HG02943 (cell line): ENCODE measurements at regions not wholly inside any gene's neighbourhood (a gene's known extent, or its start where the extent isn't known, plus 50 kb on each side); places are given as distances from the start of the nearest gene placed in this dataset.

ENCODE experiments used
- ATAC-seq: cut with Tn5 transposase; IDR thresholded peaks from one replicate; pipeline ENCODE4 v1.9.1; 2021; ENCODE audit warnings: mild to moderate bottlenecking, low read depth, moderate library complexity; ENCODE audit not compliant: unreplicated experiment

DNA sequence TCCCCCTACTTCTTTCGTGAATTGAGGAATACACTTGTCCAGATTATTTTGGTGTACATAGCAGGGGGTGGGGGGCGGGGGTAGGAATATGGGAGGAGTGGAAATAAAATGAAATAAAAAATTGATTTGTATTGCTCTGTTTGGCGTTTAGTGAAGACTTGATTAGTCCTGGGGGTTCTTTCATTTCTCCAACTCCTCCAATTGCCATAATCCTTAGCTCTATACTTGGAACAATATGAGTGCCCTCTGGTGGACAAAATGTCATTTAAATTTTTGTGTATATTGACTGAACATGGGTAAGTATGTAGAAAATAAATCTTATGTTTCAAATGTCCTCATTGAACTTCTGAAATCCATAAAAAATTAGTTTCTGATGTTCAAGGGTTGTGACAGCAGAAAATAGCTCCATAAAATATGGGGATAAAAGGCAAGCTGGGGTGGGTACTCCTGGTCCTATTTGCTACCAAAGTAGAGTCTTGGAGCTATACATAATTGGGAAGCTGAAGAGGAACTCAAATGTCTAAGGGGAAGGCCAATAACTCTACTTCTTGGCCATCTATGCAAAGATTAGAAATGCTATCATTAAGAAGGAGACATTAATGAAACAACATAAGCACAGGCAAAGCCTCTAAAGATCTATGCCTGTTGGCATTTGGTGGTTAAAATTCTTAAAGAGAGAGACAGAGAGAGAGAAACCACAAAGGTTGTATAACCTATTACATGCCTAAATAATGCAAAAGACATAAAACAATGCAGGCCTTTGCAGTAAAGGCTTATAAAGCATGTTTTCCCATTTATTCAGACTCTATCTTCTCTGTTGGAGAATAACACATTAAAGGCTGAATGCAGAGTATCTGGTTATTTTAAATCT is 421.6 kb downstream of the METTL15 start:
- ATAC-seq, result no peak

DNA sequence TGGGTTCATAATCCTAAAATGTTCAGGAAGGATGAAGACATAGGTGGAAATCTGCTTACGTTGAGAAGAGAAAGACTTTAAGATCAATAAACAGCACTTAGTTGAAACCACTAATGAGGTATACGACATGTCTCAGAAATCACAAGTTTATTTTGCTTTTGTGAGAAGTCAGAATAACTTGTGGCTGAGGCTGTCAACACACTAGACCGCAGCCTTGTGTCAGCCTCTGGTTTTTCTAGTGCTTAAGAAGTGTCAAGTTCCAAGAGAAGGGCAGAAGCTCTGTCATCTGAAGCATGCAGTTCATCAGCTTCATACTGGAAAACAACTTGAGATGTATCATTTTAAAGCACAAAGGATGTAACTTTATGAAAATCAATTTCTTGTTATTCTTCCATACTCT is 420.9 kb downstream of the METTL15 start:
- ATAC-seq, result no peak

DNA sequence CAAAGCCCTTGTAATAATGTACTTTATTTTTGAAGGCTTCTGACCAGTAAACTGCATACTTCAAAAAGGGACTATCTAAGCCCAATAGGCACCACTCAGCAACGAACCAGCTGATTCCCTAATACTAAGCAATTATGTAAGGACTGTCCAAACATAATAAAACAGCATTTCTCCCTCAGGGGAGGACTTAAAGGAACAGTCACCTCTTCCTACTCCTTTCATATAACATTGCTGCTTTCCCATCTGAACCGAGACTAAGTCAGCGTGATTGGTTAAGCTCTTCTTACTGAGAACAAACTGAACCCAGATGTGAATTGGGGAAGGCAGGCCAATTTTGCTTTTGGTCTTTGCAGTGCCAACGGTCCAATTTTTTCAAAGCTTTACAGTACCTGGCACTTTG is 420.0 kb downstream of the METTL15 start:
- no peak for ATAC-seq

DNA sequence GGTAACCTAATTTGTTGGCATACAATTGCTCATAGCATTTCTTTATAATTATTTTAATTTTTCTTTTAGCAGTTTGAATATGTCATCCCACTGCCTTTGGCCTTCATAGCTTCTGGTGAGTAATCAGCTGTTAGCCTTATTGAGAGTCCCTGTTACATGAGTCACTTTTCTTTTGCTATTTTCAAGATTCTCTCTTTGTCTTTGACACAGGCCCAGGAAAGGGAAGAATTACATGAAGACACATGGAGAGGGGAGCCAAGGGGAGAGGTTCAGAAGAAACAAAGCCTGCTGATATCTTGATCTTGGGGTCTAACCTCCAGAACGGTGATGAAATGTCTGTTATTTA is 418.2 kb downstream of the METTL15 start:
- no peak for ATAC-seq

DNA sequence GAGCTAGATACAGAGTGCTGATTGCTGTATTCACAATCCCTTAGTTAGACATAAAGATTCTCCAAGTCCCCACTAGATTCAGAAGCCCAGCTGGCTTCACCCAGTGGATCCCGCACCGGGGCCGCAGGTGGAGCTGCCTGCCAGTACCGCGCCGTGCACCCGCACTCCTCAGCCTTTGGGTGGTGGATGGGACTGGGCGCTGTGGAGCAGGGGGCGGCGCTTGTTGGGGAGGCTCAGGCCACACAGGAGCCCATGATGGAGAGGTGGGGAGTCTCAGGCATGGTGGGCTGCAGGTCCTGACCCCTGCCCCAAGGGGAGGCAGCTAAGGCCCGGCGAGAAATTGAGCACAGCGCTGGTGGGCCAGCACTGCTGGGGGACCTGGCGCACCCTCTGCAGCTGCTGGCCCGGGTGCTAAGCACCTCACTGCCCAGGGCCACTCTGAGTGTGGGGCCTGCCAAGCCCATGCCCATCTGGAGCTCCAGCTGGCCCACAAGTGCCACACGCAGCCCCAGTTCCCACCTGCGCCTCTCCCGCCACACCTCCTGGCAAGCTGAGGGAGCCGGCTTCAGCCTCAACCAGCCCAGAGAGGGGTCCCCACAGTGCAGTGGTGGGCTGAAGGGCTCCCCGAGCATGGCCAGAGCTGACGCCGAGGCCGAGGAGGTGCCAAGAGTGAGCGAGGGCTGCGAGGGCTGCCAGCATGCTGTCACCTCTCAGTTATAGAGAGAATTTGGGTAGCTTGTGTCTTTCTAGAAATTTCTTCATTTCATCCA is 417.6 kb downstream of the METTL15 start:
- no peak for ATAC-seq

DNA sequence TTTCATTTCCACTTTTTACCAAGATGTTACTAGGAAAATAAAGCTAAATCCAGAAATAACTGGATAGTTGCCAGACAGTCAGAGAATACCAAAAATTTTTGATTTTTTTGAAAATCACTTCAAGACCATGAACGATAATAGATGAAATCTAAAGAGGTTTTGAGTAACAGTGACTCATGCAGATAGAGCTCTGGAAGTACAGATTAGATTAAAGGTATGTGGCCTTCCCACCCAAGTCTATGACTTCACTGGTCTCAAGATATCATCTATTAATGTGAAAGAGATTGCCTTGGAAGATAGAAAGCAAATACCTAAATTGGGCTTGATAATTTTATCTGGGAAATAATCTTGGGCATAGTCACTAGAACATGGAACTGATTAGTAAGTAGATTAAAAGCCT is 415.9 kb downstream of the METTL15 start:
- ATAC-seq, result no peak

DNA sequence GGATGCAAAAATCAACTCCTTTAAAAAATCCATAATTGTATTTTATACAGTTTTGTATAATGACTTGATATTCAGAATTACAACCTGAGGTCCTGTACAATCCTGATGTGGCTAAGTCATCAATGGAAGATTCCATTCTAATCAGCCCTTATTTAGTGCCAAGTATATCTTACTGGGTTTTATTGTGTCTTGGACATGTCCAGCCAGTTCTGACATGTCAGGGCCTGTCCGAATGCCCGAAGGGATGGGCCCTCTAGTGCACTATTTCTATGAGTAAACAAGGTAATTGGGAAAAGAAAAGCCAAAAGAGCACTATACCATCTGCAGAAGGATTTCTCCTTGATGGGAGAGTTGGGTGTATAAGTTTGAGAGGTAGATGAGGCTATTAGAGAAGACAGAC is 412.9 kb downstream of the METTL15 start:
- no peak for ATAC-seq

DNA sequence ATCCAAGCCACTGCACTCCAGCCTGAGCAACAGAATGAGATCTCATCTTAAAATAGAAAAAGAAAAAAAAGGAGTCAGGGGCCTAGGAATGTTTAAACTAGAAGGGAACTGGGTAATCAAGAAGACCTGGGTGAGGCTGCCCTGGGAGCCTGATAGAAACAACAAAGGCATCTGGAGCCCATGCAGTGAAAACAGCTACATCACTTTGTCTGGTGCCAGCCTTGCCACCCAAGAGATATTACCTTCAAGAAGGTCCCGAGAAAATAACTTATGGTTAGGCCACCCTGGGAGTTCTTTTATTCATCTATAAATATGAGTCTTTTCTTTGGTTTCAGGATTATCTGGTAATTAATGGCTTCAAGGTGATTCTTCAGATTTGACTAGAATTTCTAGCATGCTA is 412.1 kb downstream of the METTL15 start:
- no peak for ATAC-seq

DNA sequence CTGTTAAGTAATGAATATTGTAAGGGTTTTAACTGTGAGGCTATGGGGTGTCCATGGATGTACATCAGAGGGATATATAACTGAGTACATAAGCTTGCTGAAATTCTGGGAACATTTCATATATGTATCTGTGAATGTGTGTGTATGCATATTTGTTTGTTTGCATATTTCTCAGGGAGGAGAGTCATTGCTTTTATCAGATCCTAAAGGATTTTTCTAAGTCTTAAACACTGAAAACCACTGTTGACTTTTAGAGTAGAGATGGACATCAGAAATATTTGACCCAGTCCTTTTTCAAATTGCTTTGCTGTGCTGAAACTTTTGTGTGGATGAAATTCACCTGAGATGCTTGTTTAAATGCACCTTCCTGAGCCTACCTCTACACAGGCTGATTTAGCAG is 410.6 kb downstream of the METTL15 start:
- ATAC-seq, result no peak

DNA sequence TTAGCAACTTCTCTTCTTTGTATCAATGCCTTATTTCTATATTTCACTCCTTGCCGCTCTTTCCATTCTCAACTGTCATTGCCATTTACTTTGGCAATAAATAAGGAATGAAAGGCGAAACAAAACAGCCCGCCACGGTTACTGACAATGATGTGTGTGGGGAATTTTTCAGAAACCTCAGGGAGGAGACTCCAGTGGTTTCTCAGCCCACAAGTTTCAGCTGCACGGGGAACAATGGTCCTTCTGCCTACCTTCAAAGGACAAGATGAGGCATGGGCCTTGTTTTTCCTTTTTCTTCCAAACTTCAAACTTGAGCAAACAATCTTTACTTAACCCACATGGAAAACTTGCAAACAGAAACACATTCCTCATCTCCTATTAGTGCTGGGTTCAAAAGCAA is 409.4 kb downstream of the METTL15 start:
- no peak for ATAC-seq

DNA sequence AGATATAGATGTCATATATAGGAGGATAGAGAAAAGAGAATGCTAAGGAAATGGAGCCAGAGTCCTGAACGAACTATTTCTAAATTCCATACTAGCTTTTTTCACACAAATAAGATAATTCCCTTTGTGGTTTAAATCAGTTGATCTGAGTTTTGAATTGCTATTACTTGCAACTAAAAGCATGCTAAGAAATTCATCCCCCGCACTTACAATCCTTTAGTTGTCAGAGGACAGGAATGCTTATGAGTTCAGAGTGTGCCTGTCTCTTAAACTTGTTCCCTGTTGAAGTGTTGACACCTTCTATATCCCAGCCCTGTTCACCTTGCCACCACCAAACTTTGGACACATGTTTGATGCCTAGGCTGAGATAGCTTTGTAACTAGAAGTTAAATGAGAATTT is 406.2 kb downstream of the METTL15 start:
- no peak for ATAC-seq

DNA sequence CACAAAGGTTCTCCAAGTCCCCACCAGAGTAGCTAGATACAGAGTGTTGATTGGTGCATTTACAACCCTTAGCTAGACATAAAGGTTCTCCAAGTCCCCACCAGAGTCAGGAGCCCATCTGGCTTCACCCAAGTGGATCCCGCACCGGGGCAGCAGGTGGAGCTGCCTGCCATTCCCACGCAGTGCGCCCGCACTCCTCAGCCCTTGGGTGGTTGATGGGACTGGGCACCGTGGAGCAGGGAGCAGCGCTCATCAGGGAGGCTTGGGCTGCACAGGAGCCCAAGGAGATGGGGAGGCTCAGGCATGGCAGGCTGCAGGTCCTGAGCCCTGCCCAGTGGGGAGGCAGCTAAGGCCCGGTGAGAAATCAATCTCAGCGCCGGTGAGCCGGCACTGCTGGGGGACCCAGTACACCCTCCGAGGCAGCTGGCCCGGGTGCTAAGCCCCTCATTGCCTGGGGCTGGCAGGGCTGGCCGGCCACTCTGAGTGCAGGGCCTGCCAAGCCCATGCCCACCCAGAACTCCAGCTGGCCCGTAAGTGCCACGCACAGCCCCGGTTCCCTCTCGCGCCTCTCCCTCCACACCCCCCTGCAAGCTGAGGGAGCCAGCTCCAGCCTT is 404.1 kb downstream of the METTL15 start:
- no peak for ATAC-seq

DNA sequence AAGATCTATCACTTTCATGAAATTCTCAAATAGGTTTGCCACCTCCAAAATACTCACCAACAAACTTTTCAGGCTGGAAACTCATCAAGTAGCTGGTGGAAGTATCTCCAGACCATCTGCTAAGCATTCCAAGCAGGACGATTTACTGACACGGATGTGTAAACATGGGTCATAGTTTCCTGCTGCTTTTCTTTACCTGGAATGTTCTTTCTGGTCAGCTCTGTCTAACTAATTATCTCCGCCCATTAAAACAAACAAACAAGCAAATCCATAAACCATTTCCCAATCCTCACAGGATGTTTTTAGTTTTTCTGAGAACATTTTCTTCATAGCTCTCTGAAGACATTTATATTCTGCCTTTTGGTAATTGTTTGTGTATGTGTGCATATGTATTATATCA is 397.0 kb downstream of the METTL15 start:
- ATAC-seq, result no peak

DNA sequence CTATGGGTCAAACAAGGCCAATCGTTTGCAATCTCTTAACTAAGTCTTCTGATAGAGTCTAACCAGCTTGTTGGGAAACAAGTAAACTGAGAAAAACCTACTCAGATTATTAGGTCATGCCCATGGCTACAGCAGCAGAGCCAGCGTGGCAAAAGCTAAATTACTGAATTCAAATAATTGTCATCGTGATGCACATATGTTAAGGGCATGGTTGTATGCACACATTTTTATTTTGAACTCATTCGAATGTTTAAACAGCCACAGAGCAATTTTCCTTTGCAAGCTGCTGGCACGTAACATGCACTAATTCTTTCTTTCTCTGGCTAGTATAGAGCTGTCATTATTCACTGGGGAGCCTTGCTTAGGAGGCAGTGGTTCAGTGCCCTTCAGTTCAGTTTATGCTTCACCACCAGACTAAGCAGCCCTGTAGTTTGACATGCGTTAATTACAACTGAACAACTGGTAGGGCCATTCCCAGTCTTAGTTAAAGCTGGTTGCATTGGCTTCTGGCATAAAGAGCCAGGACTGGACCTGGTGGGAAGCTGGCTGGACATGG is 396.4 kb downstream of the METTL15 start:
- no peak for ATAC-seq

DNA sequence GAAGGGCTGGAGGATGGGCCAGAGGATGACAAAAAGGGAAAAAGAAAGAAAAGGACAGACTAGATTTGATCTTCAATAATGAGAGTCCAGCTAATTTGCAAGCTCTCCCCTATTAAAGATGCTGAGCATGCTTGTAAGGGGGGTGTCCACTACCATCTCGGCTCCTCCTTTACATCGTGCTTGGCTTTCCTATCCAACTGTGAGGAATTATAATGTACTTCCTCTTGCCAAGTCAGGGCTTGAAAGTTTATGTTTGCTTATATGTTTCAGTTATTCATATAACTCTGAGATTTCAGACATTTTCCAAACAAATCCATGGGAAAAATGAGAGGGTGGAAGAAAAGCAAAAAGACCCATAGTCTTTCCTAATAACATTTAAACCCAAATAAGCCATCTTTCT is 387.1 kb downstream of the METTL15 start:
- ATAC-seq, result no peak

DNA sequence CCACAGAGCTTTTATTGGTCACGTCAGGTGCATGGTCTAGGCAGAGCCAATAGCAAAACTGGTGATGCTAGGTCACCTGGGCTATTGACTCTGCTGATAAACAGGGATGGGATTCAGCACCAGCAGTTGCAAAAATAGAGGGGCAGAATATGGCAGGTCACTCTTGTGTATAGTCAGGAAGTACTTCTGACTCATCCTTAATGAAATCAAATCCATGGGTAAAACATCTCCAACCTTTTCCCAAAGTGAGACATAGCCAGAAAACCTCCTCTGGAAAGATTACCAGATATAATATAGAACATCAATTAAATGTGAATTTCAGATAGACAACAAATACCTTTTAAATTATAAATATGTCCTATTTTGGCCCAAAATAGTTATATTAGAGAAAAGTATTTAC is 383.2 kb downstream of the METTL15 start:
- ATAC-seq, result no peak

DNA sequence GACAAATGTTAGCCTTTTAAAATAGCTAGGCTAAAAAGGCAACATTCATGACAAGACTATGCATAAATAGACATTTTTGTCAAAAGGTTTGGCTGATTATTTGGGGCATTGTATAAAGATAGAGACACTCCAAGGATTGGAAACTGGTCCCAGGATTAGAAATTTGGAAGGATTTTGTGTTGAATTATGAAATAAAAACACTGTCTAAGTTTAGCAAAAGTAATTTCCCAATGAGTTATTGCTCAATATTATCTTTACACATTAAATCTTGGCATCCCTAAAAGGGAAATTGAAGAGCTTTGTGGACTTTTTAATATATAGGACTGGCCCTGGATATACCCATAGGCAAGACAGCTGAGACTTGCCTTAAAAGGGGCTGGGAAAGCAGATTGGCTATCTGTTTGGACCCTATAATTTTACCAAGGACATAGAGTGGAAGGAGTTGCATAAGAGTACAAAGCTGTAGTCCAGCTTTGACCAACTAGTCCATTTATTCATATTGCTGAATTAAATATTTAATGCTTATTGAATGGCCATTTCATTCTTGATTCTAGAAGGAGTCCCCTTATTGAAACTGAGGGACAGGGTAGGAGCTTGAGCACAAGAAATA is 382.7 kb downstream of the METTL15 start:
- no peak for ATAC-seq

DNA sequence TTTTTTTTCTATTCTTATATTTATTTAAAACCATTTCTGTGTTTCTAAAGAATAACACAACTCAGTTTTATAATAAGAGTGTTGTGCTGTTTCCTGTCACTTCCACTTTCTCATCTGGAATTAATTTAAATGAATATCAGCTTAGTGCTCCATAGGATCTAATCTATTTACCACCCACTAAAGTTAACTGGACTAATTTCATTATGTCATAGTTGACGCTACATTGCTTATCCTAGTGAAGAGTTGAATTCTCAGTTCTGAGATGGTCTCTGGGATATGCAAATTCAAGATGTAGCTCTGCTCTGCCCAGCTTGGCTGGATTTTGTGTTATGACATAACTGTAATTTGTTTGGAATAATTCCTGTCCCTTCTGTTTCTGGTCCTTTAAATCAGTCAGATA is 380.1 kb downstream of the METTL15 start:
- no peak for ATAC-seq

DNA sequence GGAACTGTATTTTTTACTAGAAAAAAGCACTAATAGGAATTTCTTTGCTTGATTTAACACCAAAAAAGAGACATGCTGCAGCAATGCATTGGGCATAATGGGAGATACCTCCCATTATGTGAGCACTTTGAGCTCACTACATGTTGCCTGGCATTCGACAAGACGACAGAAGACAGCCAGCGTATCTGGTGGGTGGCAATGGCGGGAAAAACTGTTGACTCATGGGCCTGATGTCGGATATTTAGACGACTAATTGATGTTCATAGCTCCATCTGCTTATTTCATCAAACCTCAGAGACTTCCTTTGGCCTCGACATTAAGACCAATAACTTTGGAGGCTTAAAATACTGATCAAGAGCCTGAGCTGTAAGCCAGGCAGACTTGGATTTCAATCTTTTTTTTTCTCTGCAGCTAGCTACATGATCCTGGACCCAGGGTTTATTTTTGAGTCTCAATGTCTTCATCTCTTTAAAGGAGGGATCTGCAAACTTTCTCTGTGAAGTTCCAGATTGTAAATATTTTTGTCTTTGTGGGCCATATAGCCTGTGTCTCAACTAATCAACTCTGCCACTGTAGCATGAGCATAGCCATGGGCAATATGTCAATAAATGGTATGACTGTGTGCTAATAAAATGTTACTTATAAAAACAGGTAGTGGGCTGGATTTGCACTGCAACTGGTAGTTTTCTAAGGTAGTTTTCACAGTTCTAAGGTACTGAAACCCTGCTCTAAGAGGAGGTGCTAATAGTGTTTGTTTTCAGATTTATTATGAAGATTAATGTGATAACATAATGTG is 375.1 kb downstream of the METTL15 start:
- ATAC-seq, result no peak

DNA sequence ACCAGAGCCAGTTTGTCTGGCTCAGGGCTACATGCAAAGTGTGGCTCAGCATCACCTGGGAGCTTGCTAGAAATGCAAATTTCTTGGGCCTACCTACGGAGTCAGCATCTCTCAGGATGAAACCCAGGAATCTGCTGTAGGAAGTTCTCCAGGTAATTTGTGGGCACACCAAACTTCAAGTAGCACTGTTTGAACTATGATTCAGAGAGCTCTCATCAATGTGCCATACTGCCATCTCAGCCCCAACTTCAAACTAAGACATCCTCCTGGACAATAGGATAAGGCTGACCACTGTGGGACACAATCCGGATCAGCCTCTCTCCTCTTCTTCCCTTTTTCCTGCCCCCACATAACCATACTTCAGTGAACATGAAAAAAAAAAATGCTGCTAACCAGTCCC is 374.5 kb downstream of the METTL15 start:
- no peak for ATAC-seq
